Stimulated activated CD8-positive, alpha-beta memory T cell treated with anti-CD3 and anti-CD28 coated beads, Interleukin-12 subunit alpha, Interleukin-12 subunit beta, amount 100 ng/mL, for 24 hours (primary cell): ENCODE measurements at regions not wholly inside any gene's neighbourhood (a gene's known extent, or its start where the extent isn't known, plus 50 kb on each side); places are given as distances from the start of the nearest gene placed in this dataset.

Source experiments
- DNase-seq: peaks from one replicate; pipeline ENCODE4 v3.0.0-alpha.2; 2020; ENCODE audit errors: extremely low read depth

GRCh38 chr10:131487822-131488221 lies 176.3 kb upstream of the TCERG1L start:
- no peak for DNase-seq

GRCh38 chr10:131490991-131491594 lies 179.6 kb upstream of the TCERG1L start:
- DNase-seq: no peak

- no peak for DNase-seq
Measured at GRCh38 chr10:131492211-131492857, 180.8 kb upstream of the TCERG1L start.

- no peak for DNase-seq
Measured at GRCh38 chr10:131493432-131493831, 181.9 kb upstream of the TCERG1L start.

GRCh38 chr10:131494451-131494850 lies 182.9 kb upstream of the TCERG1L start:
- no peak for DNase-seq

GRCh38 chr10:131495224-131495623 lies 183.7 kb upstream of the TCERG1L start:
- DNase-seq: no peak

GRCh38 chr10:131495892-131496291 lies 184.4 kb upstream of the TCERG1L start:
- no peak for DNase-seq

GRCh38 chr10:131496351-131497052 lies 185.0 kb upstream of the TCERG1L start:
- DNase-seq: no peak

GRCh38 chr10:131499566-131499965 lies 188.0 kb upstream of the TCERG1L start:
- DNase-seq: no peak

GRCh38 chr10:131500181-131500580 lies 188.7 kb upstream of the TCERG1L start:
- no peak for DNase-seq

GRCh38 chr10:131500892-131501291 lies 189.4 kb upstream of the TCERG1L start:
- DNase-seq: no peak

GRCh38 chr10:131503992-131504391 lies 192.5 kb upstream of the TCERG1L start:
- DNase-seq: no peak

GRCh38 chr10:131511391-131511790 lies 199.9 kb upstream of the TCERG1L start:
- DNase-seq: no peak

GRCh38 chr10:131512852-131513251 lies 201.3 kb upstream of the TCERG1L start:
- no peak for DNase-seq

- DNase-seq: no peak
Measured at GRCh38 chr10:131513445-131513844, 201.9 kb upstream of the TCERG1L start.

GRCh38 chr10:131513901-131514300 lies 202.4 kb upstream of the TCERG1L start:
- no peak for DNase-seq

- DNase-seq: no peak
Measured at GRCh38 chr10:131514454-131514853, 202.9 kb upstream of the TCERG1L start.

GRCh38 chr10:131516285-131516684 lies 204.8 kb upstream of the TCERG1L start:
- DNase-seq: no peak

- no peak for DNase-seq
Measured at GRCh38 chr10:131517781-131518180, 206.3 kb upstream of the TCERG1L start.

- no peak for DNase-seq
Measured at GRCh38 chr10:131519723-131520605, 208.4 kb upstream of the TCERG1L start.

- DNase-seq: no peak
Measured at GRCh38 chr10:131531265-131532190, 220.0 kb upstream of the TCERG1L start.
